RWPE2 (cell line): ENCODE measurements at regions not wholly inside any gene's neighbourhood (a gene's known extent, or its start where the extent isn't known, plus 50 kb on each side); places are given as distances from the start of the nearest gene placed in this dataset.

Source experiments
- ATAC-seq: fragments of 200-7000 bp; cut with Tn5 transposase; 3 replicates; pipeline ENCODE4 v1.9.1; 2021; ENCODE audit warnings: low read depth
- DNase-seq: peaks from one replicate; pipeline ENCODE4 v3.0.0-alpha.2; 2020; ENCODE audit warnings: low spot score
- H3K27ac ChIP-seq: fragments of 450-650 bp; 2 replicates; pipeline ENCODE4 v1.5.1; 2017; ENCODE audit warnings: mild to moderate bottlenecking; ENCODE audit not compliant: poor library complexity, severe bottlenecking
- H3K27me3 ChIP-seq: fragments of 250-450 bp; sonication (Bioruptor Pico); 2 replicates; pipeline ENCODE4 v1.5.1; 2021; ENCODE audit warnings: mild to moderate bottlenecking, moderate library complexity; ENCODE audit not compliant: insufficient read depth, poor library complexity, severe bottlenecking
- H3K36me3 ChIP-seq: fragments of 250-450 bp; sonication (Bioruptor Pico); 2 replicates; pipeline ENCODE4 v1.5.1; 2020; ENCODE audit warnings: low read depth, mild to moderate bottlenecking, moderate library complexity
- H3K4me1 ChIP-seq: fragments of 250-450 bp; sonication (Bioruptor Pico); 2 replicates; pipeline ENCODE4 v1.5.1; 2021; ENCODE audit warnings: mild to moderate bottlenecking, moderate library complexity; ENCODE audit not compliant: insufficient read depth, poor library complexity, severe bottlenecking
- H3K4me3 ChIP-seq: fragments of 250-450 bp; sonication (Bioruptor Pico); 2 replicates; pipeline ENCODE4 v1.5.1; 2021; ENCODE audit warnings: mild to moderate bottlenecking, moderate library complexity; ENCODE audit not compliant: severe bottlenecking
- H3K9me3 ChIP-seq: fragments of 250-450 bp; sonication (Bioruptor Pico); 2 replicates; pipeline ENCODE4 v1.5.1; 2021; ENCODE audit warnings: mild to moderate bottlenecking, moderate library complexity; ENCODE audit not compliant: severe bottlenecking
- CTCF ChIP-seq: fragments of 450-650 bp; IDR thresholded peaks from one replicate; pipeline ENCODE4 v1.5.1; 2017; ENCODE audit warnings: mild to moderate bottlenecking, moderate library complexity; ENCODE audit not compliant: poor library complexity, severe bottlenecking

GRCh38 chr20:12886618-12887363 lies 122.0 kb upstream of the SPTLC3 start:
- no peaks in the 10 kb centered on the region for H3K4me1 ChIP-seq
- H3K27me3 ChIP-seq: peaks cover 5% of the 10 kb centered on the region
- no peak overlapping the region for H3K4me3 ChIP-seq
- no peak for DNase-seq
- ATAC-seq: no peak
- H3K36me3 ChIP-seq: no peaks in the 10 kb centered on the region
- no peaks in the 10 kb centered on the region for H3K9me3 ChIP-seq
- no peak overlapping the region for H3K27ac ChIP-seq
- TF ChIP-seq CTCF: no peak

- Histone ChIP-seq H3K4me3 (no peak overlapping the region), H3K27me3 (peaks cover 5% of the 10 kb centered on the region), H3K9me3 (no peaks in the 10 kb centered on the region), H3K4me1 (no peaks in the 10 kb centered on the region), H3K36me3 (no peaks in the 10 kb centered on the region), H3K27ac (no peak overlapping the region)
- ATAC-seq (no peak), DNase-seq (no peak)
- no peak for TF ChIP-seq CTCF
Measured at GRCh38 chr20:12891643-12892042, 117.1 kb upstream of the SPTLC3 start.

GRCh38 chr20:12893019-12893418 lies 115.8 kb upstream of the SPTLC3 start:
- Histone ChIP-seq H3K27ac (no peak overlapping the region), H3K27me3 (peaks cover 11% of the 10 kb centered on the region), H3K4me3 (no peak overlapping the region), H3K9me3 (no peaks in the 10 kb centered on the region), H3K36me3 (no peaks in the 10 kb centered on the region), H3K4me1 (no peaks in the 10 kb centered on the region)
- DNase-seq: no peak
- ATAC-seq: no peak
- TF ChIP-seq CTCF: no peak

GRCh38 chr20:12893653-12894052 lies 115.1 kb upstream of the SPTLC3 start:
- TF ChIP-seq CTCF: no peak
- Histone ChIP-seq H3K9me3 (no peaks in the 10 kb centered on the region), H3K4me3 (no peak overlapping the region), H3K27me3 (peaks cover 11% of the 10 kb centered on the region), H3K4me1 (no peaks in the 10 kb centered on the region), H3K27ac (no peak overlapping the region), H3K36me3 (no peaks in the 10 kb centered on the region)
- no peak for DNase-seq
- no peak for ATAC-seq

- H3K27me3 ChIP-seq: peaks cover 11% of the 10 kb centered on the region
- ATAC-seq: peak; percentile 29; the same call in 1 of the 3 replicates
- no peak for DNase-seq
- H3K9me3 ChIP-seq: no peaks in the 10 kb centered on the region
- no peak overlapping the region for H3K27ac ChIP-seq
- TF ChIP-seq CTCF: no peak
- H3K36me3 ChIP-seq: no peaks in the 10 kb centered on the region
- no peak overlapping the region for H3K4me3 ChIP-seq
- H3K4me1 ChIP-seq: no peaks in the 10 kb centered on the region
Measured at GRCh38 chr20:12894089-12894488, 114.7 kb upstream of the SPTLC3 start.
